Fibroblast of lung (primary cell): ENCODE measurements at regions not wholly inside any gene's neighbourhood (a gene's known extent, or its start where the extent isn't known, plus 50 kb on each side); places are given as distances from the start of the nearest gene placed in this dataset.

ENCODE experiments used
- DNase-seq, 2 donors: peaks; one replicate each; pipeline versions ENCODE4 v3.0.0 to v3.0.0-alpha.2; 2010; ENCODE audit warnings: low read depth in 2 of 2
- H2AFZ ChIP-seq: 2 replicates; pipeline ENCODE4 v1.5.1; 2012; ENCODE audit warnings: low read length, control low read depth, inconsistent platforms
- H3K27ac ChIP-seq: 2 replicates; pipeline ENCODE4 v1.5.1; 2011; ENCODE audit warnings: low read length, control low read depth; ENCODE audit not compliant: insufficient read depth
- H3K27me3 ChIP-seq: 2 replicates; pipeline ENCODE4 v1.5.1; 2011; ENCODE audit warnings: mild to moderate bottlenecking, low read length; ENCODE audit not compliant: control insufficient read depth, insufficient read depth
- H3K36me3 ChIP-seq: 2 replicates; pipeline ENCODE4 v1.5.1; 2011; ENCODE audit warnings: low read length; ENCODE audit not compliant: control insufficient read depth, insufficient read depth
- H3K4me1 ChIP-seq: 2 replicates; pipeline ENCODE4 v1.5.1; 2011; ENCODE audit warnings: low read length; ENCODE audit not compliant: control insufficient read depth, insufficient read depth; ENCODE audit errors: extremely low read depth
- H3K4me2 ChIP-seq: 2 replicates; pipeline ENCODE4 v1.5.1; 2011; ENCODE audit warnings: low read length, control low read depth; ENCODE audit not compliant: insufficient read depth; ENCODE audit errors: extremely low read depth
- H3K4me3 ChIP-seq, 4 experiments: fragments of 200-600 bp in 1 of 4; sonication (generic) in 1 of 4; replicated peaks in 1 of 4; 2 replicates each; pipeline ENCODE4 v1.5.1; 2011 to 2016; ENCODE audit warnings: low read length in 4 of 4, low read depth in 3 of 4, mild to moderate bottlenecking in 3 of 4, control low read depth in 2 of 4, inconsistent platforms in 1 of 4, mixed read lengths in 1 of 4; ENCODE audit not compliant: insufficient read depth in 1 of 4; ENCODE audit errors: control extremely low read depth in 1 of 4
- H3K79me2 ChIP-seq: 2 replicates; pipeline ENCODE4 v1.5.1; 2012; ENCODE audit warnings: mild to moderate bottlenecking, low read length, inconsistent platforms; ENCODE audit not compliant: control insufficient read depth, insufficient read depth
- H3K9ac ChIP-seq: 2 replicates; pipeline ENCODE4 v1.5.1; 2011; ENCODE audit warnings: mild to moderate bottlenecking, low read length, control low read depth; ENCODE audit not compliant: insufficient read depth
- H3K9me3 ChIP-seq: 2 replicates; pipeline ENCODE4 v1.5.1; 2012; ENCODE audit warnings: low read depth, low read length; ENCODE audit not compliant: control insufficient read depth, insufficient read depth
- H4K20me1 ChIP-seq: 2 replicates; pipeline ENCODE4 v1.5.1; 2011; ENCODE audit warnings: low read length; ENCODE audit not compliant: control insufficient read depth, insufficient read depth; ENCODE audit errors: extremely low read depth
- CTCF ChIP-seq, 2 donors: IDR thresholded peaks in 1 of 2; conservative IDR thresholded peaks in 1 of 2; 1 replicate in 1 of 2; 2 replicates in 1 of 2; pipeline ENCODE4 v1.5.1; 2011 to 2012; ENCODE audit warnings: low read length in 2 of 2, control low read depth in 1 of 2, inconsistent platforms in 1 of 2, low read depth in 1 of 2, mild to moderate bottlenecking in 1 of 2
- EZH2 ChIP-seq: IDR thresholded peaks from 2 replicates; pipeline ENCODE4 v1.5.1; 2012; ENCODE audit warnings: low read length, control low read depth, mild to moderate bottlenecking; ENCODE audit errors: missing control alignments

- TF ChIP-seq EZH2 (no peak), CTCF (conservative IDR thresholded peaks at IDR 0.05 in 1 of 2, IDR thresholded peaks at IDR 0.05 in 1 of 2; ENCODE audit: low read depth in 1 of 2, low read length in 2 of 2) (no peak)
- no peaks in the 10 kb centered on the region for H3K36me3 ChIP-seq
- H3K4me1 ChIP-seq = no peaks in the 10 kb centered on the region
- no peaks in the 10 kb centered on the region for H3K79me2 ChIP-seq
- no peaks in the 10 kb centered on the region for H3K9me3 ChIP-seq
- H4K20me1 ChIP-seq = no peaks in the 10 kb centered on the region
- no peak overlapping the region for H3K9ac ChIP-seq
- H3K27ac ChIP-seq = no peak overlapping the region
- no peak overlapping the region for H3K4me3 ChIP-seq
- no peaks in the 10 kb centered on the region for H3K27me3 ChIP-seq
- H2AFZ ChIP-seq = no peak overlapping the region
- no peak for DNase-seq
- H3K4me2 ChIP-seq = no peak overlapping the region
These were observed 133.4 kb upstream of the ACP3 start for GRCh38 chr3:132183811-132184210.

- no peaks in the 10 kb centered on the region for H3K27me3 ChIP-seq
- no peak overlapping the region for H3K4me2 ChIP-seq
- H3K27ac ChIP-seq = no peak overlapping the region
- H2AFZ ChIP-seq = no peak overlapping the region
- H3K4me1 ChIP-seq = no peaks in the 10 kb centered on the region
- TF ChIP-seq EZH2 = no peak
- TF ChIP-seq CTCF (conservative IDR thresholded peaks at IDR 0.05 in 1 of 2, IDR thresholded peaks at IDR 0.05 in 1 of 2; ENCODE audit: low read depth in 1 of 2, low read length in 2 of 2) = no peak
- H3K79me2 ChIP-seq = no peaks in the 10 kb centered on the region
- H4K20me1 ChIP-seq = no peaks in the 10 kb centered on the region
- no peaks in the 10 kb centered on the region for H3K9me3 ChIP-seq
- no peak overlapping the region for H3K4me3 ChIP-seq
- DNase-seq = no peak
- H3K36me3 ChIP-seq = no peaks in the 10 kb centered on the region
- no peak overlapping the region for H3K9ac ChIP-seq
These were observed 129.5 kb upstream of the ACP3 start for GRCh38 chr3:132187746-132188145.

- Histone ChIP-seq H3K79me2 (no peaks in the 10 kb centered on the region), H4K20me1 (no peaks in the 10 kb centered on the region), H3K4me2 (no peak overlapping the region), H3K9me3 (no peaks in the 10 kb centered on the region), H3K36me3 (no peaks in the 10 kb centered on the region), H2AFZ (no peak overlapping the region), H3K27ac (no peak overlapping the region), H3K4me3 (no peak overlapping the region), H3K4me1 (no peaks in the 10 kb centered on the region), H3K9ac (no peak overlapping the region), H3K27me3 (no peaks in the 10 kb centered on the region)
- no peak for DNase-seq
- no peak for TF ChIP-seq EZH2
- TF ChIP-seq CTCF (conservative IDR thresholded peaks at IDR 0.05 in 1 of 2, IDR thresholded peaks at IDR 0.05 in 1 of 2; ENCODE audit: low read depth in 1 of 2, low read length in 2 of 2) = no peak
These were observed 127.6 kb upstream of the ACP3 start for GRCh38 chr3:132189601-132190000.
